T-helper 1 cell (primary cell): ENCODE measurements at regions not wholly inside any gene's neighbourhood (a gene's known extent, or its start where the extent isn't known, plus 50 kb on each side); places are given as distances from the start of the nearest gene placed in this dataset.
"Not testable (repeated sequence)": the region's sequence is repeated elsewhere in the genome, so short reads cannot be mapped to it uniquely, and the experiment has no call there.

Experiments used
- DNase-seq, 5 donors: peaks; one replicate each; pipeline ENCODE4 v3.0.0-alpha.2; 2012 to 2020

GRCh38 chr3:193909387-193909786 is 226.6 kb upstream of the HES1 start:
- peak in 1 of 5 donors; percentile 65 for DNase-seq

GRCh38 chr3:193910310-193910709 is 225.6 kb upstream of the HES1 start:
- DNase-seq: no peak

GRCh38 chr3:193910886-193911738 is 224.8 kb upstream of the HES1 start:
- DNase-seq: peak in 1 of 5 donors; percentile 38

- peak in 1 of 5 donors; percentile 20 for DNase-seq
Observed at GRCh38 chr3:193911784-193912340, 224.1 kb upstream of the HES1 start.

- DNase-seq: no peak
Observed at GRCh38 chr3:193912621-193913178, 223.2 kb upstream of the HES1 start.

GRCh38 chr3:193914602-193915001 is 221.3 kb upstream of the HES1 start:
- DNase-seq: no peak

- DNase-seq: no peak
Observed at GRCh38 chr3:193915099-193915498, 220.8 kb upstream of the HES1 start.

- DNase-seq: no peak
Observed at GRCh38 chr3:193915613-193916012, 220.3 kb upstream of the HES1 start.

- no peak for DNase-seq
Observed at GRCh38 chr3:193917158-193917557, 218.8 kb upstream of the HES1 start.

- no peak for DNase-seq
Observed at GRCh38 chr3:193921465-193921864, 214.5 kb upstream of the HES1 start.

GRCh38 chr3:193922034-193922774 is 213.7 kb upstream of the HES1 start:
- no peak for DNase-seq

GRCh38 chr3:193923958-193924357 is 212.0 kb upstream of the HES1 start:
- not testable (repeated sequence) for DNase-seq

GRCh38 chr3:193926071-193926470 is 209.9 kb upstream of the HES1 start:
- DNase-seq: not testable (repeated sequence)

GRCh38 chr3:193927413-193928206 is 208.3 kb upstream of the HES1 start:
- DNase-seq: not testable (repeated sequence)

GRCh38 chr3:193928354-193929209 is 207.4 kb upstream of the HES1 start:
- DNase-seq: no peak

GRCh38 chr3:193929373-193929772 is 206.6 kb upstream of the HES1 start:
- DNase-seq: no peak

- DNase-seq: no peak
Observed at GRCh38 chr3:193929921-193930646, 205.9 kb upstream of the HES1 start.

- no peak for DNase-seq
Observed at GRCh38 chr3:193932136-193932535, 203.8 kb upstream of the HES1 start.

- DNase-seq: no peak
Observed at GRCh38 chr3:193932576-193932975, 203.4 kb upstream of the HES1 start.

- DNase-seq: no peak
Observed at GRCh38 chr3:193933451-193933850, 202.5 kb upstream of the HES1 start.

- DNase-seq: no peak
Observed at GRCh38 chr3:193935916-193936315, 200.0 kb upstream of the HES1 start.
